ES-I3 (cell line): ENCODE measurements at regions not wholly inside any gene's neighbourhood (a gene's known extent, or its start where the extent isn't known, plus 50 kb on each side); places are given as distances from the start of the nearest gene placed in this dataset.
"Not testable (repeated sequence)": the region's sequence is repeated elsewhere in the genome, so short reads cannot be mapped to it uniquely, and the experiment has no call there.

Experiments
- H3K36me3 ChIP-seq: 2 replicates; pipeline ENCODE4 v1.6.1; 2013; ENCODE audit warnings: mild to moderate bottlenecking, low read length, control low read depth, moderate library complexity; ENCODE audit not compliant: insufficient read depth
- H3K4me1 ChIP-seq: 2 replicates; pipeline ENCODE4 v1.6.1; 2013; ENCODE audit warnings: mild to moderate bottlenecking, control low read depth, low read length; ENCODE audit not compliant: insufficient read depth
- H3K9ac ChIP-seq: 2 replicates; pipeline ENCODE4 v1.6.1; 2013; ENCODE audit warnings: low read depth, mild to moderate bottlenecking, low read length, moderate library complexity
- H3K9me3 ChIP-seq: 2 replicates; pipeline ENCODE4 v1.6.1; 2013; ENCODE audit warnings: mild to moderate bottlenecking, low read length, moderate library complexity; ENCODE audit not compliant: control insufficient read depth, insufficient read depth

GRCh38 chr13:73173279-73173811 lies 114.5 kb downstream of the KLF5 start:
- Histone ChIP-seq H3K4me1 (peaks cover 22% of the 10 kb centered on the region), H3K9me3 (no peaks in the 10 kb centered on the region), H3K9ac (no peak overlapping the region), H3K36me3 (no peaks in the 10 kb centered on the region)

DNA sequence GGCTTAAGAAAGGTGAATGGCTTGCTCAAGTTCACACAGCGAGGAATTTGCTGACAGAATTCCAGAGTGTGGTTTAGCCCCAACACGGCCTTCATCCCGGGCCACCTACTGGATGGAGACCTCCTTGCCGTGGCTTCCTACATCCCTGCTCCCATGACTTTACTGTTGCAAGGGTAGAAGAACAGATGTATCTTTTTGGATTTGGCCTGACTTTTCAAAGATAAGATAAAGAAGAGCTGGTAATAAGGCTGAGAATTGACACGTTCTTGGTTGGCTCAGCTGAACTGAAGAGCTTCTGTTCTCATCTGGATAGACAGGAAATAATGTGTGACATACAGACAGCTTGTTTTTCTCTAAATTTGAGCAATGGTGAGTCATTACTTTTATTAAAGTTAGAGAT lies 113.1 kb downstream of the KLF5 start:
- Histone ChIP-seq H3K36me3 (no peaks in the 10 kb centered on the region), H3K4me1 (peaks cover 24% of the 10 kb centered on the region), H3K9me3 (no peaks in the 10 kb centered on the region), H3K9ac (no peak overlapping the region)

DNA sequence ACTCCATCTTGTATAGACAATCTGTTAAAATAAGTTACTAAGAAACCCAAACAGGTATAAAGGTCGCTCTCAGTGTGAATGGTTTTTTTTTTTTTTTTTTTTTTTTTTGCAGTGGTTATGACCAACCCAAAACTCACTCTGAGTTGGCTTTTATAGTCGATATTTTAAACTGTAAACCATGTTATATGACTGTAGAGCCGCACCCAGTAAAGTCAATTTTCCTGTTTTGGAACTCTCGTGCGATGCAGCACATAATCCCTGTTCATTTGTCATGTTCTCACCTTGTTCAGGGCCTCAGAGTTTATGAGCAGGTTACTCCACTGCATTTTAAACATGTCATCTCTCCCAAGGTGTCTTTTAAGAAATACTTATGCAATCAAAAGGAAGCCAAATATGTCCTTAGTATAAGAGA lies 112.5 kb downstream of the KLF5 start:
- no peaks in the 10 kb centered on the region for H3K36me3 ChIP-seq
- peaks cover 24% of the 10 kb centered on the region for H3K4me1 ChIP-seq
- no peak overlapping the region for H3K9ac ChIP-seq
- no peaks in the 10 kb centered on the region for H3K9me3 ChIP-seq

DNA sequence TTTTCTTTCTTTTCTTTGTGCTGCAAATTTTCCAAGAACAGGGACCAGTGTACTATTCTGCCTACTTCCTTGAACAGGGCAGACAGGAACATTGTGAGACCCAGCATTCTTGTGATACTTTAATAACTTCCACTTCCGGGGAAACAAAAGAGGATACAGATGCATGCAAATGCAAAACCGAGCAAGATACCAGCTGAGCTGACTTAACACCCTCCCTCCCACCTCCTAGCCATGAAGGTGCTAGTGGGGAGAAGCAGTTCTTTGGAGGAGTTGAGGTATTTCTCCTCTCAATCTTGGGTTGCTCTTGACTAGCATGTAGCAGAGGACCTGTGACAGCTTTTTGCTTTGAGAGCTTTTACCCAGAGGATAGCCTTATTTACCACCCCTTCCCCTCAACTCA lies 111.2 kb downstream of the KLF5 start:
- Histone ChIP-seq H3K4me1 (peaks cover 24% of the 10 kb centered on the region), H3K36me3 (no peaks in the 10 kb centered on the region), H3K9me3 (no peaks in the 10 kb centered on the region), H3K9ac (no peak overlapping the region)

DNA sequence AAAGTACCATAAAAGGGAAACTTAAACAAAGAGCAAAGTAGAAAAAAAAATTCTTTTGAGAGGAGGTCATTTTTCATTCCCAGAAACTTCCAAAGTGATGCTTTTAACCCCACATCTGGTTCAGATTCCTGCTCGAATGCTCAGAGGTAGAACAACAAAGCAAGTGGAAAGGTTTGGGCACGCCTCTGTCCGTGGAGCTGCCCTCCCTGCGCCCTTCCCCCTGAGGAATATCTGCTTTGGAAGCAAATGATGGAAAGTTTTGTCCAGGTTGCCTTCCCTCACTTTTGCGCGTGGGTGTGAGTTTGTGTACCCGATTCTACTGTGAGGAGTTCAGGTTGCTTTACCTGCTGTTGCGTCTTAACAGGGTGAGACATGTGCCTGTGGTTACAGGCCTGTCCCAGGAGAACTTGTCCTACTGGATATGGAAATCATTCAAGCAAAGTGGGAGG lies 110.2 kb downstream of the KLF5 start:
- H3K9me3 ChIP-seq = no peaks in the 10 kb centered on the region
- peaks cover 24% of the 10 kb centered on the region for H3K4me1 ChIP-seq
- no peak overlapping the region for H3K9ac ChIP-seq
- H3K36me3 ChIP-seq = no peaks in the 10 kb centered on the region

GRCh38 chr13:73168226-73168952 lies 109.6 kb downstream of the KLF5 start:
- Histone ChIP-seq H3K9ac (no peak overlapping the region), H3K9me3 (no peaks in the 10 kb centered on the region), H3K36me3 (no peaks in the 10 kb centered on the region), H3K4me1 (peaks cover 24% of the 10 kb centered on the region)

DNA sequence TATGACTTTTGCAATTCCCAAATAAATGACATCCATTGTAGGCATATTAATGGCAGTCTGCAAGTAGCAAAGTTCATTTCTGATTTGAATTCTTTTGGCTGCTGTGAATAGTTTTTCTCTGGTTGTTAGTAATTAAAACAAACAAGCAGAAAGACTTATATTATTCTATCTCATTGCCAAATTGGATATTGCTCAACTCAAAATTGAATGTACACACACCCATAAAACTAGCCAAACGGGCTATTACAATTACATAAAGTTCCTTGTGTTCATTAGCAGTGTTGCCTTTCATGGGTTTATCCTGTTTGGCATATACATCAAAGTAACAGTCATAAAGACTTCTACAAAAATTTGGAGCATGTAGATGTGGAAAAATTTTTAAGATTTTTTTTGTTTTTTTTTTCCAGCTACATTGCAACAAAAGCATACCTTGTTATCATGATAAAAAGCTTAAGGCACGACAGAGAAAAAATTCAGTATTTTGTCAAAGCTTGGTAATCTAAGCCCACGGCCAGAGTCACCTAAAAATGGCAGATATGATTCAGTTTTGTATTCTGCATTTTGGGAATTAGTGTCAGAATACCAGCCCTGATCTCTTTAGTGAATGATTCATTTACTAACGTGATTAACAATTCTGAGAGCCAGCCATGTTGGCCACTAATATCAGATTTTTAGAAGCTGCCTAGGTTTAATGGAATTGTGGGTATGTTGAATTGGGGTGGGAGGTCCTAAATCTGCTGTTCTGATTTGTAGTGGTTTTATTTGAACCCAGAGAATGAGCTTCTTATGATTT lies 108.4 kb downstream of the KLF5 start:
- Histone ChIP-seq H3K9me3 (no peaks in the 10 kb centered on the region), H3K36me3 (no peaks in the 10 kb centered on the region), H3K9ac (no peak overlapping the region), H3K4me1 (peaks cover 24% of the 10 kb centered on the region)

DNA sequence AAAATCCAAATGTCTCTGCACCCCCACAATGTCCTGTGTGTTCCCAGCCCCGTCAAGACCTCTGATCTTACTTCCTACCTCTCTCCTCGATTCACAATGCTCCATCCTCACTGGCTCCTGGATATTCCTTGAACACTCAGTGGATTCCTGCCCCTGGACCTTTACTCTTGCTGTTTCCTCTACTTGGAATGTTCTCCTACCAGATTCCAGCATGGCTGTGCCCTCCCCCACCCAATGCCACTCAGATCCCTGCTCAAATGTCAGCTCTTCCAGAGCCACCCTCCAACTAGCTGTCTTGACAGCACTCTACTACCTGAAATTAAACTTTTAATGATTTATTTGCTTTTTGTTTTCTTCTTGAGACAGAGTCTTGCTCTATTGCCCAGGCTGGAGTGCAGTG lies 107.4 kb downstream of the KLF5 start:
- peaks cover 20% of the 10 kb centered on the region for H3K4me1 ChIP-seq
- no peaks in the 10 kb centered on the region for H3K9me3 ChIP-seq
- H3K9ac ChIP-seq = no peak overlapping the region
- no peaks in the 10 kb centered on the region for H3K36me3 ChIP-seq

DNA sequence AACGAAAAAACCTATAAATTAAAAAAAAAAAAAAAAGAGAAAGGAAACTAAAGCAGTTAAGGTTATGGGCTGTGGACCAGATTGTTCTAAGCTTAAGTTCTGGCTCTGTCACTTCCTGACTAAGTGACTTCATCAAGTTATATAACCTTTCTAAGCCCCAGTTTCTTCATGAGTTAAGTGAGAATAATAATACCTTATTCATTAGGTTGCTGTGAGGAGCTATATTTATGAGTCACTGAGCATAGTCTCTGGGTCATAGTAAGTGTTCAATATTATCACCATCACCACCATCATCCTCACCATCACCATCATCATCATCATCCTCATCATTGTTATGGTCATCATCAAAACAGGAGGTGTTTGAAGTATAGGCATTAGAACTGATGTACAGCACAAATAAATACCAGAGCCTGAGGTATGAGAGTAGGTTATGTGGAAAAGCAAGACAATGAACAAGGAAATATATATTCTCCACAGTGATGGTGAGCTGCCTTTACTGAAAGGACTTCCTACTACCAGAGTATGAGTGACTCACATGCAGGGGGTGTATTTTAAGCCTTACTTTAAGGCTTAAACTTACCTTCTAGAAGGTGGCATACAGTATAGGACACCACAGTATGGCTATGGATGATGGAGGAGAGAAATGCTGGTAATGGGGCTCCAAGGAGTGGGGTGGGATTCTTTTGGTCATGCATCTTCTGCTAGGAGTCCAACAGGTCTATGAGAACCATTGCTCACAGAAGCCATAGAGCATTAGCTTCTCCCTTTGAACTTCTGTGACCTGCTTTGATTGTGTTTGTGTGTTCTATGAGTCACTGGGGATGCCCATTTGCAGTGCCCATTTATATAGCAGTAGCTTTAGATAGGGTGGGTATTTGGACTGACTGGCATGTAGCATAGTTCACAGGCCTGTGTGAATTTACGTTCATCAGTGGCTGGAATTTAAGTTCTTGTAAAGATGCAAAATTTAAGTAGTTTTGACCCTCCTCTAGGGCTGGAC lies 104.4 kb downstream of the KLF5 start:
- no peaks in the 10 kb centered on the region for H3K9me3 ChIP-seq
- H3K4me1 ChIP-seq = peaks cover under 1% of the 10 kb centered on the region; the same call in 1 of the 2 replicates
- no peaks in the 10 kb centered on the region for H3K36me3 ChIP-seq
- H3K9ac ChIP-seq = no peak overlapping the region

- not testable (repeated sequence) for H3K9ac ChIP-seq, H3K9me3 ChIP-seq, H3K36me3 ChIP-seq, H3K4me1 ChIP-seq
Observed at GRCh38 chr13:73160371-73161031, 101.7 kb downstream of the KLF5 start.

- Histone ChIP-seq H3K9ac (no peak overlapping the region), H3K4me1 (no peaks in the 10 kb centered on the region; the same call in 1 of the 2 replicates), H3K36me3 (no peaks in the 10 kb centered on the region)
Observed at GRCh38 chr13:73158851-73159250, 100.0 kb downstream of the KLF5 start.

DNA sequence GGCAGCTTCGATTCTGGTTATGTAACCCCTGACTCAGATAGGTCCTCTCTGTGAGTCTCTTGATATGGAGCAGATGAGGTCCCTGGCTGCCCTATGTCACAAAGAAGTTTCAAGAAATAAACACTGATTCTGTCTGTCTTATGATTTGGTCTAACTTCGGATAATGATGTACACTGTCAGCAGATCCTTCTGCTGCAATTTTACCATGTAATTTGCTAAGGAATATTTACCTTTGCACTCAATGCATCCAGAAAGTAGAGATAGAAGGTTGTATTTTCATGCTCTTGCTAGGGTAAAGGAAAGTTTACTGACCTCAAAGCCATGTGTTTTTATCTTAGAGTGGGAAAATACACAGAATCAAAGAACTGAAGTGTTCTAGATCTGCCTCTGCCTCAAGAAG lies 98.2 kb downstream of the KLF5 start:
- Histone ChIP-seq H3K36me3 (no peaks in the 10 kb centered on the region), H3K9ac (no peak overlapping the region), H3K4me1 (no peaks in the 10 kb centered on the region), H3K9me3 (no peaks in the 10 kb centered on the region)

More at GRCh38 chr13:73158851-73159250, 100.0 kb downstream of the KLF5 start:
- H3K9me3 ChIP-seq = no peaks in the 10 kb centered on the region

- no peaks in the 10 kb centered on the region for H3K4me1 ChIP-seq
- no peaks in the 10 kb centered on the region for H3K9me3 ChIP-seq
- no peak overlapping the region for H3K9ac ChIP-seq
- H3K36me3 ChIP-seq = no peaks in the 10 kb centered on the region
Observed at GRCh38 chr13:73146707-73147106, 87.9 kb downstream of the KLF5 start.
